GM12865 (cell line): ENCODE measurements at regions not wholly inside any gene's neighbourhood (a gene's known extent, or its start where the extent isn't known, plus 50 kb on each side); places are given as distances from the start of the nearest gene placed in this dataset.

Source experiments
- DNase-seq: peaks from one replicate; pipeline ENCODE4 v3.0.0; 2010; ENCODE audit warnings: low read depth
- H3K4me3 ChIP-seq: 2 replicates; pipeline ENCODE4 v1.5.1; 2011; ENCODE audit warnings: mild to moderate bottlenecking, low read depth, low read length, control low read depth
- CTCF ChIP-seq: IDR thresholded peaks from 2 replicates; pipeline ENCODE4 v1.5.1; 2011; ENCODE audit warnings: low read length, control low read depth, low read depth, inconsistent platforms; ENCODE audit not compliant: insufficient read depth; ENCODE audit errors: missing control alignments

- no peak for TF ChIP-seq CTCF
- DNase-seq = peak; percentile 98
- H3K4me3 ChIP-seq = no peak overlapping the region
Observed at GRCh38 chr14:98227000-98227726, 1044.8 kb downstream of the BCL11B start.

GRCh38 chr14:98227727-98228111 is 1044.3 kb downstream of the BCL11B start:
- no peak for DNase-seq
- no peak overlapping the region for H3K4me3 ChIP-seq
- no peak for TF ChIP-seq CTCF

GRCh38 chr14:98229656-98230366 is 1042.2 kb downstream of the BCL11B start:
- H3K4me3 ChIP-seq = peak overlapping the region; percentile 16; the same call in 1 of the 2 replicates
- TF ChIP-seq CTCF = no peak
- peak; percentile 67 for DNase-seq

GRCh38 chr14:98230411-98230810 is 1041.6 kb downstream of the BCL11B start:
- no peak for TF ChIP-seq CTCF
- DNase-seq = no peak
- H3K4me3 ChIP-seq = no peak overlapping the region

GRCh38 chr14:98231210-98231609 is 1040.8 kb downstream of the BCL11B start:
- H3K4me3 ChIP-seq = no peak overlapping the region
- no peak for TF ChIP-seq CTCF
- DNase-seq = no peak

- TF ChIP-seq CTCF = no peak
- no peak for DNase-seq
- H3K4me3 ChIP-seq = no peak overlapping the region
Observed at GRCh38 chr14:98233656-98234055, 1038.3 kb downstream of the BCL11B start.
